ENCODE measurements at regions not wholly inside any gene's neighbourhood (a gene's known extent, or its start where the extent isn't known, plus 50 kb on each side); places are given as distances from the start of the nearest gene placed in this dataset.

DNA sequence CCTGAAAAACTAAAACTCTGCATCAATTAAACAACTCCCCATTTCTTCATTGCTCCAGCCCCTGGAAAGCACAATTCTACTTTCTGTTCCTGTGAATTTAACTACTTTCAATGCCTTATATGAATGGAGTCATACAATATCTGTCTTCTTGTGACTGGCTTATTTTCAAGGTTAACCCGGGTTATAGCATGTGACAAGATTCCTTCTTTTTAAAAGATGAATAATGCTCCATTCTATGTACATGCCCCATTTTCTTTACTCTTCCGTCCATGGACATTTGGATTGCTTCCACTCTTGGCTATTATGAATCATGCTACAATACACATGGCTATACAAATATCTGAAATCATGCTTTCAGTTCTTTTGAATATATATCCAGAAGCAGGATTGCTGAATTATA lies 334.9 kb upstream of the ID4 start:
- DNase-seq (ENCODE audit: low spot score) = no peak

DNA sequence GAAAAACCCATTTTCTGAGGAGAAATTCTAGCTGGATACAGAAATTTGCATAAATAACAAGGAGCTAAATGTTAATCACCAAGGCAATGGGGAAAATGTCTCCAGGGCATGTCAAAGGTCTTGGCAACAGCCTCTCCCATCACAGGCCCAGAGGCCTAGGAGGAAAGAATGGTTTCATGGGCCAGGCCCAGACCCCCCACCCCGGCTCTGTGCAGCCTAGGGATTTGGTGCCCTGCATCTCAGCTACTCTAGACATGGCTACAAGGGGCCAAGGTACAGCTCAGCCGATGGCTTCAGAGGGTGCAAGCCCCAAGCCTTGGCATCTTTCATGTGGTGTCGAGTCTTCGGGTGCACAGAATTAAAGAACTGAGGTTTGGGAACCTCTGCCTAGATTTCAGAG lies 321.2 kb upstream of the ID4 start:
- no peak for DNase-seq (ENCODE audit: low spot score)

DNA sequence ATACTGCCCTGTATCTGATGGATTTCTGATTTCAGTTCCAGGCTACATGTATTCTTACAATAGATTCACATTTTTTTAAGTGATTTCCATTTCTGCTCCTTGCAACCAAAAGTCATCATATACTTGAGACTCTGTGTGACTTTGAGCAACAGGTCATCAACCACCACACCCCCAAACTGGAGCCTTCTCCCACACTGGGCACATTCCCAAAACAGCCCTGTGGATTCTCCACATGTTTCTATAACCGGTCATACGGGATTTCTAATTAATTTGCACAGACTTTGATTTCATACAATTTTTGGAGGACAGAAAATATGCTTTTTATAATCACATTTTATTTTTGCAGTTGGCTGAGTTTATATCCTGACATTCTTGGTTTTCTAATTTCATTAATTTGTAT lies 317.2 kb upstream of the ID4 start:
- no peak for DNase-seq (ENCODE audit: low spot score)

- no peak for DNase-seq (ENCODE audit: low spot score)
These were observed 312.6 kb upstream of the ID4 start for GRCh38 chr6:19524366-19525186.

DNA sequence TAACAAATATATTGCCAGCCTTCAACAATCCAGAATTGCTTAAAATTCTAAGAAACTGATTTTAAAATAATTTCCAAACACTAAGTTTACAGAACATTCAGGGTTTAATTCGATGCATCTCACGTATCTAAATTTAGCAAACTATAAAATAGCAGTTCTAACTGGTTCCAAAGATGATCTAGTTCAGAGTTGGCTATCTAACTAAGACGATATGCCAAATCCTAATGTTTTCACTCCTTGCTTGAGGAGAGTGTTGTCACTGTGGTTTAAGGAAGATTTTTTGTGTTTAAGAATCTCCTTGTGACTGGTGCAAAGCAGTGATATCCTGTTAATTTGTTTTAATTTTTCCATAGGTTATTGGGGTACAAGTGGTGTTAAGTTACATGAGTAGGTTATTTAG lies 311.5 kb upstream of the ID4 start:
- no peak for DNase-seq (ENCODE audit: low spot score)

DNA sequence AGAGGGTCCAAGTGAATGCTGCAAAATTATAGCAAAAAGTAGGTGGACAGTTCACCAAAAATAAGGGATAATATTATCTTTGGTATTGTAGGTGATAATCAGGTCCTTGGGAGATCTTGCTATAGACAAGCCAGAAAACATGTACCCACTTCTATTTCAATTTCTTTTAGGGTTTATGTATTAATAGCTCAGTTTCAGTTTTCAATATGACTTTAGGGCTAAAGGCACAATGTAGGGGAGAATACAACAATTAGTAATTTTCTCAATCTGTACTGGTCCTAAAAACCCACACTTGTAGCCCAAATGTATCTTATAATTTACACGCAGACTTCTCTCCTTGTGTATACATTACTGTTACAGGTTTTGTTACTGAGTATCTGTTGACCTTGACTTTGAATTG lies 307.0 kb upstream of the ID4 start:
- no peak for DNase-seq (ENCODE audit: low spot score)

- DNase-seq (ENCODE audit: low spot score) = no peak
These were observed 301.8 kb upstream of the ID4 start for GRCh38 chr6:19535351-19535750.

DNA sequence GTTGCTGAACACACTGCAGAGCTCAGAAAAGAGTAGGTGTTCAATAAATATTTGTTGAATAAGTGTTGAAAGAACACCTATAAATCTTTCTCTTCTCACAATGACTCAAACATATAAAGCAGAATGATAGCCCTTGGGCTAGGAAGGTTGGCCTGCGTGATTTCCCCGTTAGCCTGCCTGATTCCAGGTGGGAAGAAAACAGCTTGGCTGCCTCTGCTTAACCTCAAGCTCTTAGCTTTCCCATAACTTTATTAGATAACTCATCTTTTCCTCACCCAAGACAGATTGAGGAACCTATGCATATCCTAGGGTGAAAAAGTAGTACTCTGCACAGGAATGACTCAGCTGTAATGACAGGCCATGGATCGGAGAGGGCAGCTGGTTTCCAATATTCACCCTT lies 300.3 kb upstream of the ID4 start:
- DNase-seq (ENCODE audit: low spot score) = no peak

DNA sequence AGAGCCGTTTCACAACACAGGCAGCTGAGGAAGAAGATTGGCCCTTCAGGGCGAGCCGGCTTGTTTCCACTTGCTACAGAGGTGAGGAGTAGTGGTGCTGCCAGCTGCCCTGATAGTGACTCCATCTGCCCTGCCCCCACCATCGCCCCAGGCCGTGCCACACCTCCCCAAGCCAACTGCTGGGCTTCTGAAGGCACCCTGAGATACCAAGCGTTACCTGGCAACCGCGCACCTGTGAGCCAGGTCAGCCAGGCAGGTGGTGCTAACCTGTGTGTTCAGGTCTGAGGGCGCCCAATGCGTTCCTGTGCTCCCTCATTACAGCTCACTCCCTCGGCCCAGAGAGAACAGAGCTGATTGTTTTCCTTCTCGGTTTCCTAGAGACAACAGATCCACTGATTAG lies 299.1 kb upstream of the ID4 start:
- no peak for DNase-seq (ENCODE audit: low spot score)

DNA sequence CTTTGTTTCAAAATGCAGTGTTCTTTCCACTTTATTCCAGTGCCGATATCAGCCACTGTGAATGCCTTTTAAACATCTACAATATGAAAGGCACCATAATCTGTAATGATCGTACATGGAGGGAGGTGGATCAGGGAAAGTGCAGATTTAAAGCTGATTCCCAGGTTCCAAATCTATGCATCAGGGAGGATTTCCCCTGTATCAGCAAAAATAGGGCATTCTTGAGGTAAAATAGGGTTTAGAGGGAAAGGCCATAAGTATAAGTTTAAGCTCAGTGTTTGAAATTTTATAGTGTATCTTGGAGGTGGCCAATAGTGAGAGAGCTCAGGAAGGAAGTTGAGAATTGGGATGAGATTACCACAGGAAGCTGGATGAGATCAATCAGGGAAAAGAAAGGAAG lies 289.7 kb upstream of the ID4 start:
- no peak for DNase-seq (ENCODE audit: low spot score)

DNA sequence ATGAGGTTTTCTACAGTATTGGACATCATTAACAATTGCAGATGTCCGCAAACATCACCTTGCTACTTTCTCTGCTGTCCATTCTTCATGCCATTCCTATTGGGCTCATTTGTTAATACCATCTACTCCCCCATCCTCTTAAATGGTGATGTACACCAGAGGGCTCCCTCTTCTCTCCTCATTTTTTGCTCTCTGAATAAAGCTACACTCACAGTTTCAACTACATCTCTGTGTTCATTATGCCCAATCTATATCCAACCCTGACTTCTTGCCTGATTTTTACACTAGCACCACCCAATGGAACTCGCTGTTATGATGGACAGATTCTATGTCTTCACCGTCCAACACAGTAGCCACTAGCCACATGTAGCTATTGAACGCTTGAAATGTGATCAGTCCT lies 288.1 kb upstream of the ID4 start:
- no peak for DNase-seq (ENCODE audit: low spot score)

- DNase-seq (ENCODE audit: low spot score) = no peak
These were observed 286.8 kb upstream of the ID4 start for GRCh38 chr6:19550380-19550779.

DNA sequence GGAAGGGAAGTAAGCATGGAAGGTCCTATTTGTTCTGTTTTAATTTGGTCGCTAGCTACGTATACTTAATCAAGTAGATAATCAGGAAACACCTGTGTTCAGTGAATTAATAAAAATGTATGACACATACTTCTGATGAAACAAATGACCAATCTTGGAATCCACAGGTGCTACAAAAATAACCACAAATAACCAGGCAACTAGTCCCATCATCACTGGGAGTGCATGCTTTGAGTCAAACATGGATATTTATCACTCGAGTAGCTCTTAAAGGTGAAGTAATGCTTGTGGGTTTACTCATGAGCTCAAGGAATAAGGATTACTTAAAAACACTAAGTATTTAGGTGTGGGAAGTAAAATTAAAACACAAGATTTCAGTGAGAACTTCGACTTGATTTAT lies 285.6 kb upstream of the ID4 start:
- DNase-seq (ENCODE audit: low spot score) = no peak

DNA sequence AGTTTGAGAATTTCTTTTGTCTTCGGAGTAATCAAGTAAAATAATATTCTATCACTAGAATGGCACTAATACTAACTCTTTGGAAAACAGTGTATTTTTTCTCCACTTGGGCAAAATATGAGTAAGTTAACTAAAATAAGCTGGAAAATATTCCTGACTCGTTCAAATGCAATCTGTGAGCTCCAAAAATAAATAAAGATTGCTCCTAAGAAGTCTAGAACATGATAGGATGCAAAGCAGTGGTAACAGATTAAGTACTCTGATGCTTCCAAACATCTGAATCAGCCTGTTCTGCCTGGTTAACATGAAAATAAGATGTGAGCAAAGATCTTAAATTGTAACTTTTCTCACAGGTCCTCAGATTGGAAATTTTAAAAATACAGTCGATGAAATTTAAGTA lies 285.1 kb upstream of the ID4 start:
- no peak for DNase-seq (ENCODE audit: low spot score)

DNA sequence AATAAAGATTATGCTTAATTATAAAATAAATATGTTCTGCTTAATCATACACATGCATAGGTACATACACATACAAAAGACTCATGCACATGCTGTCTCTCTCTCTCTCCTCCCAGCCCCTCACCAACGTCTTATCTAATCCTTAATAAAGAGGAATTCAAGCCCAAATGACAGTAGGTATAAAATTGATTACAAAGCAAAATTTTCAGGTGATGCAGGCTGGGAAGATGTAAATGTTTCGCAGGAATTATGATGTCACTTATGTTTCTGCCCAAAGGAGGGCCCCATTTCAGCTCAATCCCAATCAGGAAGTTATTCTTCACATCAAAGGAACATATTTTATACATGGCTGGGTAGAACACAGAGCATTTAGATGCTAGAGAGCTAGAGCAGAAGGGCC lies 284.6 kb upstream of the ID4 start:
- no peak for DNase-seq (ENCODE audit: low spot score)

- no peak for DNase-seq (ENCODE audit: low spot score)
These were observed 282.6 kb upstream of the ID4 start for GRCh38 chr6:19554356-19555225.

- no peak for DNase-seq (ENCODE audit: low spot score)
These were observed 280.0 kb upstream of the ID4 start for GRCh38 chr6:19557191-19557590.

- no peak for DNase-seq (ENCODE audit: low spot score)
These were observed 279.0 kb upstream of the ID4 start for GRCh38 chr6:19558201-19558600.

- no peak for DNase-seq (ENCODE audit: low spot score)
These were observed 278.2 kb upstream of the ID4 start for GRCh38 chr6:19558934-19559333.

DNA sequence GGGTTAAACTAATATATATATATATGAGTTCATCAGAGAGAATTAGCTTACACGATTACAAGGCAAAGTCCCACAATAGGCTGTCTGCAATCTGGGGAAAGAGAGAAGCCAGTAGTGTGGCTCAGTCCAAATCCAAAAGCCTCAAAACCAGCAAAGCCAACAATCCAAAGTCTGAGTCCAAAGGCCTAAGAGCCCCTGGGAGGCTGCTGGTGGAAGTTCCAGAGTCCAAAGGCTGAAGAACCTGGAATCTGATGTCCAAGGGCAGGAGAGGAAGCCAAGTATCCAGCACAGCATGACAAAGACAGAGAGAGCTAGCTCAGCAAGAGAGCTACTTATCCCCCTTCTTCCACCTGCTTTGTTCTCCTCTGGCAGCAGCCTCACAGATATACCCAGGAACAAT lies 274.7 kb upstream of the ID4 start:
- DNase-seq (ENCODE audit: low spot score) = no peak

DNA sequence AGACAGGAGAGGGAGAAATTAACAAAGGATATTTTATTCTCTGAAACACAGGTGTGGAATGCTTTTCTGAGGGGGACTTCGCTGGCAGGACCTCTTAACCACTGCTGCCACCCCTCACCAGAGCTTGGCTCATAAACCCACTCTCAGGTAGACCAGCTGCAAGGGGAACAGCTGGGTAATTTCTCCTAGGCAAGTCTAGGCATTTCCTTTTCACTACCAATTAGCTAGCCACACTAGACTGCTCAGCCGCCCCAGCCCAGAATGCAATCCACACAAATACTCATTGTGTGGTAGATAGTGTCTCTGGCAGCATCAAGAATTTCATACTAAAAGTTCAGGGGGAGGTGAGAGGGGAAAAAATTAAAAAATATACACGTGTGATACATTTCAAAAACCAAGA lies 267.6 kb upstream of the ID4 start:
- no peak for DNase-seq (ENCODE audit: low spot score)

DNA sequence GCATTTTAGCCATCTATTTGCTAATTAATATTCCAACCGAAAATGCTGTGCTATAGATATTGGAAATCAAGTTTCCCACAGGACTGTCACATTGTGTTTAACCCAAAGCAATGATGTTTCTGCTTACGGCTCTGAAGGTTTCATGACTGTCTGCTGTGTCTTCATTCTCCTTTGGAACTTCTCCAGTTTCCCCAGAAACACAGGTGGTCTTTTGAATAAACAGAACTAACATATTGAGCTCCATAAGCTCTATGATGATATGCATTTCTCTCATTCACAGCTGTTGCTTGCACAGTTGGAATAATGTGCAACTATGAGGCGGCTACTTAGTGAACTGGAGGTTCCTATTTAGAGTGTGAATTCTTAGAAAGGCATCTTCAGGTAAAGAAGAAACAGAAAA lies 266.0 kb upstream of the ID4 start:
- DNase-seq (ENCODE audit: low spot score) = no peak

- DNase-seq (ENCODE audit: low spot score) = no peak
These were observed 258.7 kb upstream of the ID4 start for GRCh38 chr6:19578481-19578880.
